ENCODE measurements at regions not wholly inside any gene's neighbourhood (a gene's known extent, or its start where the extent isn't known, plus 50 kb on each side); places are given as distances from the start of the nearest gene placed in this dataset.

GRCh38 chr7:16004702-16005101 lies 318.2 kb upstream of the MEOX2 start:
- Mint-ChIP-seq H3K9me3 (no peaks in the 10 kb centered on the region), H3K4me1 (no peaks in the 10 kb centered on the region), H3K27me3 (no peaks in the 10 kb centered on the region), H3K4me3 (no peak overlapping the region), H3K27ac (no peak overlapping the region), H3K36me3 (no peaks in the 10 kb centered on the region)
- no peak for DNase-seq

GRCh38 chr7:16001477-16001876 lies 315.0 kb upstream of the MEOX2 start:
- H3K4me1 Mint-ChIP-seq, result no peaks in the 10 kb centered on the region
- H3K27me3 Mint-ChIP-seq, result no peaks in the 10 kb centered on the region
- no peaks in the 10 kb centered on the region for H3K9me3 Mint-ChIP-seq
- H3K27ac Mint-ChIP-seq, result no peak overlapping the region
- no peaks in the 10 kb centered on the region for H3K36me3 Mint-ChIP-seq
- no peak overlapping the region for H3K4me3 Mint-ChIP-seq
- DNase-seq, result no peak

- DNase-seq, result no peak
- no peak overlapping the region for H3K4me3 Mint-ChIP-seq
- H3K27me3 Mint-ChIP-seq, result no peaks in the 10 kb centered on the region
Measured at GRCh38 chr7:15998617-15999016, 312.1 kb upstream of the MEOX2 start.

DNA sequence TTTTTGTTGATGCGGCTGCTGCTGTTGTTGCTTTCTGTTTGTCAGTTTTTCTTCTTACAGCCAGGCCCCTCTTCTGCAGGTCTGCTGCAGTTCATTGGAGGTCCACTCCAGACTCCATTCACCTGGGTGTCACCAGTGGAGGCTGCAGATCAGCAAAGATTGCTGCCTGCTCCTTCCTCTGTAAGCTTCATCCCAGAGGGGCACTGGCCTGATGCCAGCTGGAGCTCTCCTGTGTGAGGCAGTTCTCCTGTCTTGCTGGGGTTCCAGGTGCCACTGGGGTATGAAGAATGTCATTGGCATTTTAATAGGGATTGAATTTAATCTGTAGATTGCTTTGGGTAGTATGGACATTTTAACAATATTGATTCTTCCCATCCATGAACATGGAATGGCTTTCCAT lies 308.5 kb upstream of the MEOX2 start:
- Mint-ChIP-seq H3K4me1 (no peaks in the 10 kb centered on the region), H3K36me3 (no peaks in the 10 kb centered on the region), H3K27me3 (no peaks in the 10 kb centered on the region), H3K9me3 (no peaks in the 10 kb centered on the region), H3K27ac (no peak overlapping the region), H3K4me3 (no peak overlapping the region)
- no peak for DNase-seq

More at GRCh38 chr7:15998617-15999016, 312.1 kb upstream of the MEOX2 start:
- H3K9me3 Mint-ChIP-seq, result no peaks in the 10 kb centered on the region
- H3K36me3 Mint-ChIP-seq, result no peaks in the 10 kb centered on the region
- no peaks in the 10 kb centered on the region for H3K4me1 Mint-ChIP-seq
- H3K27ac Mint-ChIP-seq, result no peak overlapping the region

DNA sequence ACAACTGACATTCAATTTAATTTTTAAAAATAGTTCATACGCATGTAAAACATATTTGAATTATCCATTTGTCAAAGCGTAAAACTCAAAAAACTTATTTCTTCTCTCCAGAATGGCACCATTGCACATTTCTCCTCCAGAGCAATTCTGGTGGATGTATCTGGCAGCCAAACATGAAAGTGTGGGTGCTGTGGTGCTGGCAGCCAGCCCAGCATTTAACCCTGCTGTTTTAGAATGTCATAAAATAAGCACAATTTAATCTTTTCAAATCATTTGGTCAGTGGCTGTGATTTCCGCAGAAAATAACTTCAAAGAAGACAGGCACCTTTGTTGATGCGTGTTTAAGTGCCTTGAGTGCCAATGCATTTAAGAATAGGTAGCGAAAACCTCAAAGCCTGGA lies 302.7 kb upstream of the MEOX2 start:
- H3K36me3 Mint-ChIP-seq, result no peaks in the 10 kb centered on the region
- H3K4me1 Mint-ChIP-seq, result no peaks in the 10 kb centered on the region
- H3K9me3 Mint-ChIP-seq, result no peaks in the 10 kb centered on the region
- no peak overlapping the region for H3K4me3 Mint-ChIP-seq
- H3K27me3 Mint-ChIP-seq, result no peaks in the 10 kb centered on the region
- H3K27ac Mint-ChIP-seq, result no peak overlapping the region
- no peak for DNase-seq

GRCh38 chr7:15985587-15986384 lies 299.3 kb upstream of the MEOX2 start:
- Mint-ChIP-seq H3K27ac (no peak overlapping the region), H3K4me1 (no peaks in the 10 kb centered on the region), H3K9me3 (no peaks in the 10 kb centered on the region), H3K4me3 (no peak overlapping the region), H3K27me3 (no peaks in the 10 kb centered on the region), H3K36me3 (no peaks in the 10 kb centered on the region)
- no peak for DNase-seq

- H3K27ac Mint-ChIP-seq, result no peak overlapping the region
- no peaks in the 10 kb centered on the region for H3K27me3 Mint-ChIP-seq
- H3K36me3 Mint-ChIP-seq, result no peaks in the 10 kb centered on the region
- DNase-seq, result no peak
- no peaks in the 10 kb centered on the region for H3K9me3 Mint-ChIP-seq
- H3K4me1 Mint-ChIP-seq, result no peaks in the 10 kb centered on the region
- no peak overlapping the region for H3K4me3 Mint-ChIP-seq
Measured at GRCh38 chr7:15977663-15978062, 291.2 kb upstream of the MEOX2 start.

DNA sequence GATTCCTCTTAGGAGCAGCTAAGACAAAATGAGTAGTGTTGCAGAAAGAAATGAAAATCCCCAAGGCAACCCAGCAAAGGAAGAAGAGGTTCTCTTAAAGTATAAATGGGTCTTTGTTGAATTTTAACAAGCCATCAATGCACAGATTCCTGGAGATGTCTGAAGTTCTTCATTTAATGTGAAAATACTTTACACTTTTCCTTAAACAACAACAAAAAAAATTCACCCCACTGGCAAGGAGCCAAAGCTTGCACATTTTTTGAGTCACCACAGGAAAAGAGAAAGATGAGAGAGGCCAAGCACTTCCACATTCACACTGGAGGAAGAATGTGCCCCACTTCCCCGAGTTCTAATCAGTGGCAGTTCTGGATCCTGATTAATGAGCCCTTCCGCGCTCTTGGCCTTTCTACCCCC lies 286.4 kb upstream of the MEOX2 start:
- no peak for DNase-seq
- Mint-ChIP-seq H3K4me1 (no peaks in the 10 kb centered on the region), H3K4me3 (no peak overlapping the region), H3K27me3 (no peaks in the 10 kb centered on the region), H3K27ac (no peak overlapping the region), H3K36me3 (no peaks in the 10 kb centered on the region), H3K9me3 (no peaks in the 10 kb centered on the region)

DNA sequence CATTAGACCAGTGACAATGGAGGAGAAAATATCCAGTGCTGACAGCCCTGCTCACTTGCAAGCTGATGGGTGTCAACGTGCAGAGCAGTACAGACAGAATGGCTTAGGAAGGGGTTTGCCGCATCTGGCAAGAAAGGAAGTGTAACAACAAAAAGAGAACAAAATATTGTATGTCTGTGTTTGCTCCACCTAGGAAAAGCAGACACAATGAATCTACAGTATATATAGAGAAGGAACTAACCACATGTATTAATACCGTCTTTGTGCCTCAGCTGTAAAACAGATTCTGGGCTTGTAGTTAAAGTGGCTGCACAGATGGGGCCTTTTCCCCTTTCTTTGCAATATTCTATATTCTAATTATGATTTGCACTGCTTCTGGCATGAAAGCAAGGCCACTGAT lies 281.1 kb upstream of the MEOX2 start:
- Mint-ChIP-seq H3K27me3 (no peaks in the 10 kb centered on the region), H3K27ac (no peak overlapping the region), H3K9me3 (no peaks in the 10 kb centered on the region)

DNA sequence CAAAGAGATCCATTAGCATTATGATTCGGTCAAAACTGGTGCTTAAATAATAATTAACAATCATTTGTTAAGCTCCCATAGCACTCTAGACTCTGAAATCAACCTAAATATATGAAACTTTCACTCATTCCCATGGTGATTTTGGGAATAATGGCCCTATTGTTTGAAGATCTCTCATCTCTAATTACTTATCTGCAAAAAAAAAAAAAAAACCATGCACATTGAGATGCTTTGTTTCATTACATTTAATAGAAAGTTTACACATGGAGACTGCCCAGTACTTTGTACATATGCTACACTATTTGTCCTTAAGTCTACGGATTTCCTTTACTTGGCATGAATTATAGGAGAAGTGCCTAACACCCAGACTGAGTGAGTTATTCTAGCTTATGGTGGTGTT lies 280.6 kb upstream of the MEOX2 start:
- no peaks in the 10 kb centered on the region for H3K36me3 Mint-ChIP-seq
- no peak overlapping the region for H3K27ac Mint-ChIP-seq
- DNase-seq, result no peak
- H3K4me3 Mint-ChIP-seq, result no peak overlapping the region
- no peaks in the 10 kb centered on the region for H3K9me3 Mint-ChIP-seq
- no peaks in the 10 kb centered on the region for H3K4me1 Mint-ChIP-seq
- H3K27me3 Mint-ChIP-seq, result no peaks in the 10 kb centered on the region

More for the DNA sequence above, 281.1 kb upstream of the MEOX2 start:
- Mint-ChIP-seq H3K4me1 (no peaks in the 10 kb centered on the region), H3K36me3 (no peaks in the 10 kb centered on the region), H3K4me3 (no peak overlapping the region)
- no peak for DNase-seq

DNA sequence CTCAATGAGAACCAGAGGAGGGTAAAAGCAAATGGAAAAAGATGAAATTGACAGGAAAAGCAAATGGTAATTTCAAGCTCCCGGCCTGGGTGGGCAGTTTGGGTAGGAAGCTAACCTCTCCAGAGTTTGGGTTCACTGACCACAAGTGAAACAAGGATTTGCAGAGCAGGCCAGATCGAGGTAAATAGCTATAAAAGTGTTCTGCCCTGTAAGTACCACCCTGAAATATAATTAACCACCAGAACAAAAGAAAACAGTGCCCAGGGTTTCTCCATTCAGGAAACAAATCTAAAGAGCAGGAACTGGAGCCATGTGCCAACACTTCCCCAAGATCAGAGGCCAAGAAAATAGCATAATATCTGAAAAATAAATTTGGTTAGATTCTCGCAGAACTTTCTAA lies 276.7 kb upstream of the MEOX2 start:
- no peaks in the 10 kb centered on the region for H3K27me3 Mint-ChIP-seq
- no peak overlapping the region for H3K27ac Mint-ChIP-seq
- no peak for DNase-seq
- H3K9me3 Mint-ChIP-seq, result peaks cover 4% of the 10 kb centered on the region
- H3K4me1 Mint-ChIP-seq, result no peaks in the 10 kb centered on the region
- H3K4me3 Mint-ChIP-seq, result no peak overlapping the region
- no peaks in the 10 kb centered on the region for H3K36me3 Mint-ChIP-seq

DNA sequence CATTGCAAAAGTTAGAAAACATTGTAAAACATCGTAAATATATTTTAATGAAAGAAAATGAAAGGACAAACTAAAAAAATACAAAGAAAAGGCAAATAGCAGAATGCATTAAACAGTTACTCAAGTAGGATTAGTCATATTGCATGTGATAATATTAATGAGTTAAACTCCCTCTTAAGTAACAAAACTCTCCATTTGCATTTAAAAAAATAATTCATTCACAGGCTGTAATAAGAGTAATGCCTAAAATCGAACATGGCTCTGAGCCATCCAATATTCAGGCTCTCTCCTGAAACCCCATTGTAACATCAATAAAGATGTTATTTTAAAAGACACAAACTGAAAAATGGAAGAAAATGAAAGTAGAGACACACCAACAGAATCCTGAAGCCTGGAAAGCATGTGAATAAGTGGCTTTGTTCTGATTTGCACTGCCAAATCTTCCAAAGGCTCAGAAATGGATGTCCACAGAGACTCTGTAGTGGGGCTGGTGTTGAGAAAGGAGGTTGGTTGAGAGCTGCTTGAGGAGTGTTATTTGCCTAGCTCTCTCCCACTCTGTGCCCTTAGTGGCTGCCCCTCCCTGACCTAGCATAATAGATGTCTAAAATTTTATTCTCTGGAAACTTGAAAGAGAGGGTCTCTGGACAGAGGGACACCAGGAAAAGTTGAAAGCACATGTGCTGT lies 268.3 kb upstream of the MEOX2 start:
- Mint-ChIP-seq H3K27ac (no peak overlapping the region), H3K4me3 (no peak overlapping the region), H3K27me3 (no peaks in the 10 kb centered on the region), H3K9me3 (peaks cover 8% of the 10 kb centered on the region), H3K4me1 (no peaks in the 10 kb centered on the region), H3K36me3 (no peaks in the 10 kb centered on the region)
- DNase-seq, result no peak

- no peaks in the 10 kb centered on the region for H3K36me3 Mint-ChIP-seq
- peaks cover 1% of the 10 kb centered on the region for H3K9me3 Mint-ChIP-seq
- no peak overlapping the region for H3K27ac Mint-ChIP-seq
Measured at GRCh38 chr7:15950299-15950698, 263.8 kb upstream of the MEOX2 start.

GRCh38 chr7:15947754-15948153 lies 261.3 kb upstream of the MEOX2 start:
- Mint-ChIP-seq H3K27ac (no peak overlapping the region), H3K4me1 (no peaks in the 10 kb centered on the region), H3K27me3 (no peaks in the 10 kb centered on the region), H3K36me3 (no peaks in the 10 kb centered on the region), H3K4me3 (no peak overlapping the region), H3K9me3 (peaks cover 1% of the 10 kb centered on the region)
- DNase-seq, result no peak

More at GRCh38 chr7:15950299-15950698, 263.8 kb upstream of the MEOX2 start:
- no peaks in the 10 kb centered on the region for H3K4me1 Mint-ChIP-seq
- H3K27me3 Mint-ChIP-seq, result no peaks in the 10 kb centered on the region
- DNase-seq, result no peak
- H3K4me3 Mint-ChIP-seq, result no peak overlapping the region

- H3K4me1 Mint-ChIP-seq, result no peaks in the 10 kb centered on the region
Measured at GRCh38 chr7:15938115-15938514, 251.6 kb upstream of the MEOX2 start.

GRCh38 chr7:15937571-15937970 lies 251.1 kb upstream of the MEOX2 start:
- H3K36me3 Mint-ChIP-seq, result no peaks in the 10 kb centered on the region
- H3K4me3 Mint-ChIP-seq, result no peak overlapping the region
- H3K9me3 Mint-ChIP-seq, result peaks cover 3% of the 10 kb centered on the region
- no peaks in the 10 kb centered on the region for H3K4me1 Mint-ChIP-seq
- no peaks in the 10 kb centered on the region for H3K27me3 Mint-ChIP-seq
- no peak overlapping the region for H3K27ac Mint-ChIP-seq
- no peak for DNase-seq

More at GRCh38 chr7:15938115-15938514, 251.6 kb upstream of the MEOX2 start:
- DNase-seq, result no peak
- no peaks in the 10 kb centered on the region for H3K36me3 Mint-ChIP-seq
- no peaks in the 10 kb centered on the region for H3K27me3 Mint-ChIP-seq
- peaks cover 3% of the 10 kb centered on the region for H3K9me3 Mint-ChIP-seq
- no peak overlapping the region for H3K4me3 Mint-ChIP-seq
- H3K27ac Mint-ChIP-seq, result no peak overlapping the region

All from activated naive CD8-positive, alpha-beta T cell treated with anti-CD3 and anti-CD28 coated beads for 36 hours (primary cell).